ENCODE measurements at regions not wholly inside any gene's neighbourhood (a gene's known extent, or its start where the extent isn't known, plus 50 kb on each side); places are given as distances from the start of the nearest gene placed in this dataset.

- no peak for DNase-seq
These were observed 1637.4 kb upstream of the ACVR2A start for GRCh38 chr2:146207417-146207816.

- DNase-seq = no peak
These were observed 1641.7 kb upstream of the ACVR2A start for GRCh38 chr2:146203064-146203624.

GRCh38 chr2:146193619-146194018 lies 1651.2 kb upstream of the ACVR2A start:
- peak; percentile 38 for DNase-seq

GRCh38 chr2:146189541-146189940 lies 1655.3 kb upstream of the ACVR2A start:
- peak; percentile 32 for DNase-seq

- no peak for DNase-seq
These were observed 1654.0 kb upstream of the ZEB2 start for GRCh38 chr2:146173934-146174333.

GRCh38 chr2:146161256-146161882 lies 1641.5 kb upstream of the ZEB2 start:
- DNase-seq = no peak

GRCh38 chr2:146158072-146158674 lies 1638.3 kb upstream of the ZEB2 start:
- no peak for DNase-seq

GRCh38 chr2:146147448-146148012 lies 1627.6 kb upstream of the ZEB2 start:
- DNase-seq = no peak

GRCh38 chr2:146143971-146144370 lies 1624.1 kb upstream of the ZEB2 start:
- no peak for DNase-seq

- DNase-seq = no peak
These were observed 1618.9 kb upstream of the ZEB2 start for GRCh38 chr2:146138820-146139219.

GRCh38 chr2:146135245-146135644 lies 1615.3 kb upstream of the ZEB2 start:
- DNase-seq = peak; percentile 67

GRCh38 chr2:146131785-146132184 lies 1611.9 kb upstream of the ZEB2 start:
- peak; percentile 74 for DNase-seq

GRCh38 chr2:146131048-146131447 lies 1611.1 kb upstream of the ZEB2 start:
- peak; percentile 19 for DNase-seq

- DNase-seq = no peak
These were observed 1610.4 kb upstream of the ZEB2 start for GRCh38 chr2:146130290-146130689.

GRCh38 chr2:146129231-146129630 lies 1609.3 kb upstream of the ZEB2 start:
- DNase-seq = no peak

- DNase-seq = no peak
These were observed 1608.3 kb upstream of the ZEB2 start for GRCh38 chr2:146128216-146128615.

- no peak for DNase-seq
These were observed 1605.6 kb upstream of the ZEB2 start for GRCh38 chr2:146125551-146125950.

GRCh38 chr2:146124741-146125140 lies 1604.8 kb upstream of the ZEB2 start:
- peak; percentile 80 for DNase-seq

- DNase-seq = peak; percentile 39
These were observed 1603.8 kb upstream of the ZEB2 start for GRCh38 chr2:146123714-146124113.

GRCh38 chr2:146123256-146123655 lies 1603.3 kb upstream of the ZEB2 start:
- DNase-seq = no peak

- no peak for DNase-seq
These were observed 1599.7 kb upstream of the ZEB2 start for GRCh38 chr2:146119586-146119985.

- peak; percentile 63 for DNase-seq
These were observed 1589.1 kb upstream of the ZEB2 start for GRCh38 chr2:146108993-146109392.

GRCh38 chr2:146094185-146094584 lies 1574.3 kb upstream of the ZEB2 start:
- DNase-seq = no peak

- no peak for DNase-seq
These were observed 1561.5 kb upstream of the ZEB2 start for GRCh38 chr2:146081459-146081858.
